ENCODE measurements at regions not wholly inside any gene's neighbourhood (a gene's known extent, or its start where the extent isn't known, plus 50 kb on each side); places are given as distances from the start of the nearest gene placed in this dataset.

GRCh38 chr11:112464949-112465348, 204.3 kb upstream of the PLET1 start:
- Histone ChIP-seq H2AFZ (ENCODE audit: insufficient read depth, low read depth, low read length, poor library complexity, severe bottlenecking) (no peak overlapping the region), H3K27me3 (ENCODE audit: control insufficient read depth in 2 of 2, insufficient read depth in 2 of 2, low read length in 2 of 2) (no peaks in the 10 kb centered on the region), H3K9me3 (replicated peaks in 1 of 2; ENCODE audit: control insufficient read depth in 1 of 2, insufficient read depth in 1 of 2, low read length in 2 of 2) (no peaks in the 10 kb centered on the region), H3K4me2 (replicated peaks; ENCODE audit: extremely low read depth, low read length, poor library complexity, severe bottlenecking) (no peak overlapping the region), H4K20me1 (ENCODE audit: insufficient read depth, low read length) (no peaks in the 10 kb centered on the region), H3K9ac (ENCODE audit: insufficient read depth, low read length, poor library complexity, severe bottlenecking) (no peak overlapping the region), H3K4me1 (ENCODE audit: control insufficient read depth in 1 of 2, insufficient read depth in 2 of 2, low read length in 2 of 2) (no peaks in the 10 kb centered on the region), H3K4me3 (replicated peaks in 1 of 3; ENCODE audit: low read depth in 2 of 3, low read length in 3 of 3) (no peak overlapping the region), H3K27ac (ENCODE audit: low read depth in 1 of 2, low read length in 2 of 2) (no peak overlapping the region), H3K36me3 (replicated peaks in 1 of 2; ENCODE audit: control insufficient read depth in 1 of 2, insufficient read depth in 2 of 2, low read length in 2 of 2) (no peaks in the 10 kb centered on the region), H3K79me2 (ENCODE audit: insufficient read depth, low read length) (no peaks in the 10 kb centered on the region)
- TF ChIP-seq CTCF (IDR thresholded peaks at IDR 0.05) = no peak
- intact Hi-C loops (cut with micrococcal nuclease) = no loop called here
- no peak for DNase-seq
- H3K9me3 Mint-ChIP-seq = peaks cover 0 to 15% (median 5%) of the 10 kb centered on the region in 7 donors
- no peaks in the 10 kb centered on the region for H3K36me3 Mint-ChIP-seq
- 100% methylated on average over 1 of the region's 1 CpG for WGBS (ENCODE audit: insufficient coverage)
- H3K4me1 Mint-ChIP-seq = no peaks in the 10 kb centered on the region
- H3K27me3 Mint-ChIP-seq (ENCODE audit: low read depth in 3 of 3) = peaks cover 0 to 5% (median 2%) of the 10 kb centered on the region in 3 donors
- no peak overlapping the region for H3K27ac Mint-ChIP-seq
- H3K4me3 Mint-ChIP-seq = no peak overlapping the region

- 96% methylated on average over 5 of the region's 6 CpGs for WGBS (ENCODE audit: insufficient coverage)
- no peaks in the 10 kb centered on the region for H3K27me3 ChIP-seq (ENCODE audit: control insufficient read depth in 2 of 2, insufficient read depth in 2 of 2, low read length in 2 of 2)
These were observed 204.9 kb upstream of the PLET1 start for GRCh38 chr11:112465433-112466024.

More at GRCh38 chr11:112465433-112466024, 204.9 kb upstream of the PLET1 start:
- Histone ChIP-seq H3K9me3 (replicated peaks in 1 of 2; ENCODE audit: control insufficient read depth in 1 of 2, insufficient read depth in 1 of 2, low read length in 2 of 2) (no peaks in the 10 kb centered on the region), H3K79me2 (ENCODE audit: insufficient read depth, low read length) (no peaks in the 10 kb centered on the region), H3K4me2 (replicated peaks; ENCODE audit: extremely low read depth, low read length, poor library complexity, severe bottlenecking) (no peak overlapping the region), H3K4me3 (replicated peaks in 1 of 3; ENCODE audit: low read depth in 2 of 3, low read length in 3 of 3) (no peak overlapping the region), H3K27ac (ENCODE audit: low read depth in 1 of 2, low read length in 2 of 2) (no peak overlapping the region), H3K9ac (ENCODE audit: insufficient read depth, low read length, poor library complexity, severe bottlenecking) (no peak overlapping the region), H3K36me3 (replicated peaks in 1 of 2; ENCODE audit: control insufficient read depth in 1 of 2, insufficient read depth in 2 of 2, low read length in 2 of 2) (no peaks in the 10 kb centered on the region), H4K20me1 (ENCODE audit: insufficient read depth, low read length) (no peaks in the 10 kb centered on the region), H2AFZ (ENCODE audit: insufficient read depth, low read depth, low read length, poor library complexity, severe bottlenecking) (no peak overlapping the region), H3K4me1 (ENCODE audit: control insufficient read depth in 1 of 2, insufficient read depth in 2 of 2, low read length in 2 of 2) (no peaks in the 10 kb centered on the region)
- no peaks in the 10 kb centered on the region for H3K4me1 Mint-ChIP-seq
- no peak for TF ChIP-seq CTCF (IDR thresholded peaks at IDR 0.05)
- no peak overlapping the region for H3K27ac Mint-ChIP-seq
- peaks cover 0 to 5% (median 2%) of the 10 kb centered on the region in 3 donors for H3K27me3 Mint-ChIP-seq (ENCODE audit: low read depth in 3 of 3)
- H3K36me3 Mint-ChIP-seq = no peaks in the 10 kb centered on the region
- peaks cover 0 to 15% (median 5%) of the 10 kb centered on the region in 7 donors for H3K9me3 Mint-ChIP-seq
- H3K4me3 Mint-ChIP-seq = no peak overlapping the region
- intact Hi-C loops (cut with micrococcal nuclease) = no loop called here
- no peak for DNase-seq
